ENCODE measurements at regions not wholly inside any gene's neighbourhood (a gene's known extent, or its start where the extent isn't known, plus 50 kb on each side); places are given as distances from the start of the nearest gene placed in this dataset.
"Not testable (repeated sequence)": the region's sequence is repeated elsewhere in the genome, so short reads cannot be mapped to it uniquely, and the experiment has no call there.

DNA sequence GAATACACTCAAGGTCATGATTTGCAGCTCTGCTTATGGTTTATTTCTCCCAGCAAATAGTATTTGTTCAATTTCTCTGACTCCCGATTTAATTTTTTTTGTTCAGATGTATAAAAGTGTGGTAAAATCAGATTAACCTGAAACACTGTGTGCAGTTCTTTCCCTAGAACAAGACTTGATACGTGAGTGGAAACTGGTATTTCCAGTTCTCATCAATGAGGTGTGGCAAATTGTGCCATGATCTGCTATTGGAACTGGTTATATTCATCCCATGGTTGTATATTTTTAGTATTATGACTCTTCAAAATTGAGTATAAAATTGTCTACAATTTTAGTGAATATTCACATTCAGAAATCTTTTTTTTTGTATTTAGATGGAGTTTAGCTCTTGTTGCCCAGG is 76.8 kb upstream of the IVNS1ABP start:
- no peak for DNase-seq (ENCODE audit: low spot score)
- in situ Hi-C loops (cut with MboI; ENCODE audit: low sequenced_read_pairs, unreplicated experiment), result no loop called here
- TF ChIP-seq, protein P1, sequence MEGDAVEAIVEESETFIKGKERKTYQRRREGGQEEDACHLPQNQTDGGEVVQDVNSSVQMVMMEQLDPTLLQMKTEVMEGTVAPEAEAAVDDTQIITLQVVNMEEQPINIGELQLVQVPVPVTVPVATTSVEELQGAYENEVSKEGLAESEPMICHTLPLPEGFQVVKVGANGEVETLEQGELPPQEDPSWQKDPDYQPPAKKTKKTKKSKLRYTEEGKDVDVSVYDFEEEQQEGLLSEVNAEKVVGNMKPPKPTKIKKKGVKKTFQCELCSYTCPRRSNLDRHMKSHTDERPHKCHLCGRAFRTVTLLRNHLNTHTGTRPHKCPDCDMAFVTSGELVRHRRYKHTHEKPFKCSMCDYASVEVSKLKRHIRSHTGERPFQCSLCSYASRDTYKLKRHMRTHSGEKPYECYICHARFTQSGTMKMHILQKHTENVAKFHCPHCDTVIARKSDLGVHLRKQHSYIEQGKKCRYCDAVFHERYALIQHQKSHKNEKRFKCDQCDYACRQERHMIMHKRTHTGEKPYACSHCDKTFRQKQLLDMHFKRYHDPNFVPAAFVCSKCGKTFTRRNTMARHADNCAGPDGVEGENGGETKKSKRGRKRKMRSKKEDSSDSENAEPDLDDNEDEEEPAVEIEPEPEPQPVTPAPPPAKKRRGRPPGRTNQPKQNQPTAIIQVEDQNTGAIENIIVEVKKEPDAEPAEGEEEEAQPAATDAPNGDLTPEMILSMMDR (IDR thresholded peaks at IDR 0.05; ENCODE audit: borderline replicate concordance, control extremely low read depth, extremely low read depth, insufficient read depth, missing control alignments), result no peak

DNA sequence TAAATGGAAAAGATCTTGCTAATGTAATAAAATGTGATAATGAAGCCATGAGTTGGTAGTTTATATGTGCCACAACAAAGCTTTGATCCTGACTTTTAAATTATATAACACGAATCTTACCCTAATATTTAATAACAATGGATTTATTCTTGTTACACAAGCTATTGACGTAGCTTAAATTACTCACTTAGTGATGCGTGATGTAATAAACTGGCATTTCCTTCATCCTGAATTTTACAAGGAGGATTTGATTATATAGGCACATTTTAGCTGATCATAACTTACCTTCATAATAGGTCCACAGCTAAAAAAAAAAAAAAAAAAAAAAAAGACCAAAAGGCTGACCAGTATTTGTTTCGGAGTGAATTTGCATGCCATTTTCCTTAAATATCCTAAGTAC is 76.2 kb upstream of the IVNS1ABP start:
- DNase-seq (ENCODE audit: low spot score), result no peak
- TF ChIP-seq, protein P1 (IDR thresholded peaks at IDR 0.05; ENCODE audit: borderline replicate concordance, control extremely low read depth, extremely low read depth, insufficient read depth, missing control alignments), result no peak
- in situ Hi-C loops (cut with MboI; ENCODE audit: low sequenced_read_pairs, unreplicated experiment), result no loop called here

DNA sequence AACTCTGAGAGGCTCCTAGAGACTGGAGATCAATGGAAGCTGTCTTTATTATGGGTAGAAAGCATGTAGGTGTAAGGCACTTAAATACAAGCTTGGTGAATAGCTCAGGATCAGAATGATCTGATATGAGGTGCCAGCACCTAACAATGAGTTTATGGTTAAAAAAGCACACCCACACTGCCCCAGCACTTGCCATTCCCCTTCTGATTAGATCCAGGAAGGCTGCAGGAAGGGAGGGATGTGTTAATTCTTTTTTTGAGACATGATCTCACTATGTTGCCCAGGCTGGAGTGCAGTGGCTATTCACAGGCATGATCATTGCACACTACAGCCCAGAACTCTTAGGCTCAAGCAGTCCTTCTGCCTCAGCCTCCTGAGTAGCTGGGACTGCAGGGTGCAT is 71.8 kb upstream of the IVNS1ABP start:
- in situ Hi-C loops (cut with MboI; ENCODE audit: low sequenced_read_pairs, unreplicated experiment), result no loop called here
- no peak for DNase-seq (ENCODE audit: low spot score)
- TF ChIP-seq, protein P1 (IDR thresholded peaks at IDR 0.05; ENCODE audit: borderline replicate concordance, control extremely low read depth, extremely low read depth, insufficient read depth, missing control alignments), result no peak

DNA sequence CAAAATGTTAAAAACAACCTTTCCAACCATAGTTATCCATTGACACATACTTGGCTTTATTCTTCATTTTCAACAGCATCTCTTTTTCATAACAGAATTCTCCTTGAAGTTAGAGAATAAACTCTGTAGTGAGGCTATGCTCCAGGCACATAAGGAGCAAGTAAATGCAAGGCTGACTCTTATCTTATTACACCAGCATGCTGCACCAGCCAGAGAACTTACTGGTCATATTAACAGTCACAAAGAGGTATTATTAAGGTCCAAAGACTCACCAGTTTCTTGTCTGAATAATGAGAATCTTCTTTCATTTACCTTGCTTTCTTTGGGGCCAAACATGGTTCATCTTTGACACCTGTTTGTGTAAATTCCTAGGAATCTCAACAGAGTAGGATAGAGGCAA is 71.3 kb upstream of the IVNS1ABP start:
- DNase-seq (ENCODE audit: low spot score), result no peak
- TF ChIP-seq, protein P1 (IDR thresholded peaks at IDR 0.05; ENCODE audit: borderline replicate concordance, control extremely low read depth, extremely low read depth, insufficient read depth, missing control alignments), result no peak
- in situ Hi-C loops (cut with MboI; ENCODE audit: low sequenced_read_pairs, unreplicated experiment), result no loop called here

DNA sequence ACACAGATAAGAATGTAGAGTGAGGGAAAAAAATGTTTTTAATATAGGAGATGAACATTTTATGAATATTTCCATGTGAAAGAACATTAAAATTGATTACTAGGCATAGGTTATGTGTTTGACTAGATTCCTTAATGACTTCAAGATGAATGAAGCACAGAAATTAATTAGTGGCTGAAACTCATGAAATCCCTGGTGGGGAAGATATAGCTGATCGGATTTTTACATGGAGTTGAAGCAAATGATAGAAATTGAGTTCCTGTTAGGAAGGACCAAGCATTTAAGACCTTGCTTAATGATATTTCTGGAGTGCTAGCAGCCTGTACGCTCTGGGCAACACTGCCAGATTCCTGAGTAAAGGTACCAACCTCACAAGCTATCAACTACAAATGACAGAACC is 68.9 kb upstream of the IVNS1ABP start:
- in situ Hi-C loops (cut with MboI; ENCODE audit: low sequenced_read_pairs, unreplicated experiment), result no loop called here
- TF ChIP-seq, protein P1 (IDR thresholded peaks at IDR 0.05; ENCODE audit: borderline replicate concordance, control extremely low read depth, extremely low read depth, insufficient read depth, missing control alignments), result no peak

DNA sequence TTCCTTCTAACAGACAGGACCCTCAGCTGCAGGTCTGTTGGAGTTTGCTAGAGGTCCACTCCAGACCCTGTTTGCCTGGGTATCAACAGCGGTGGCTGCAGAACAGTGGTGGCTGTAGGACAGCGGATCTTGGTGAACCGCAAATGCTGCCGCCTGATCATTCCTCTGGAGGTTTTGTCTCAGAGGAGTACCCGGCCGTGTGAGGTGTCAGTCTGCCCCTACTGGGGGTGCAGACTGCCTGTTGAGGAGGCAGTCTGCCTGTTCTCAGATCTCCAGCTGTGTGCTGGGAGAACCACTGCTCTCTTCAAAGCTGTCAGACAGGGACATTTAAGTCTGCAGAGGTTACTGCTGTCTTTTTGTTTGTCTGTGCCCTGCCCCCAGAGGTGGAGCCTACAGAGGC is 66.8 kb upstream of the IVNS1ABP start:
- not testable (repeated sequence) for DNase-seq (ENCODE audit: low spot score)

More for the DNA sequence above, 68.9 kb upstream of the IVNS1ABP start:
- no peak for DNase-seq (ENCODE audit: low spot score)

DNA sequence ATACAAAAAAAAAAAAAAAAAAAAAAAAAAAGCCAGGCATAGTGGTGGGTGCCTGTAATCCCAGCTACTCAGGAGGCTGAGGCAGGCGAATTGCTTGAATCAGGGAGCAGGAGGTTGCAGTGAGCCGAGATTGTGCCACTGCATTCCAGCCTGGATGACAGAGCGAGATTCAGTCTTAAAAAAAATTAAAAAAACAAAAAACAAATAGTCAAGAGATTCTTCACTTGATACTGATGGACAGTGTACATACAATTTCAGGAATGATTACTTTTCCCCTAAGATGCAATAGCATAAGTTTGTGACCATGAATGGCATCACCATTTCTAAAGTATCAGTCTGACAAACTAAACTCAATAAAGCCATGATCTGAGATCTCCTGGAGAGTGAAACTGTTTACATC is 60.8 kb upstream of the IVNS1ABP start:
- in situ Hi-C loops (cut with MboI; ENCODE audit: low sequenced_read_pairs, unreplicated experiment), result no loop called here
- DNase-seq (ENCODE audit: low spot score), result no peak
- TF ChIP-seq, protein P1 (IDR thresholded peaks at IDR 0.05; ENCODE audit: borderline replicate concordance, control extremely low read depth, extremely low read depth, insufficient read depth, missing control alignments), result no peak

More for the DNA sequence above, 66.8 kb upstream of the IVNS1ABP start:
- in situ Hi-C loops (cut with MboI; ENCODE audit: low sequenced_read_pairs, unreplicated experiment), result not testable (repeated sequence)
